ENCODE measurements at regions not wholly inside any gene's neighbourhood (a gene's known extent, or its start where the extent isn't known, plus 50 kb on each side); places are given as distances from the start of the nearest gene placed in this dataset.

- H2AFZ ChIP-seq (ENCODE audit: low read depth), result no peak overlapping the region; the same call in 1 of the 2 replicates
- no peaks in the 10 kb centered on the region for H3K9me2 ChIP-seq
- no peak overlapping the region for H3K4me3 ChIP-seq (ENCODE audit: low read depth in 2 of 2, low read length in 1 of 2)
- no peaks in the 10 kb centered on the region for H3K79me2 ChIP-seq (ENCODE audit: insufficient read depth)
- no peaks in the 10 kb centered on the region for H3F3A ChIP-seq (replicated peaks; ENCODE audit: insufficient read depth)
- ChIA-PET POLR2A (no interaction called here), CTCF (no interaction called here)
- H3K9ac ChIP-seq, result no peak overlapping the region
- no peaks in the 10 kb centered on the region for H4K20me1 ChIP-seq (ENCODE audit: insufficient read depth)
- no peaks in the 10 kb centered on the region for H3K27me3 ChIP-seq (ENCODE audit: insufficient read depth)
- no peak overlapping the region for H3K27ac ChIP-seq (ENCODE audit: low read depth in 2 of 2, low read length in 1 of 2)
- H3K9me3 ChIP-seq, result no peaks in the 10 kb centered on the region
- H3K4me1 ChIP-seq (ENCODE audit: control insufficient read depth in 1 of 2, insufficient read depth in 2 of 2, low read depth in 1 of 2, low read length in 1 of 2), result no peaks in the 10 kb centered on the region
- DNase-seq, result no peak
- no peaks in the 10 kb centered on the region for H3K36me3 ChIP-seq (replicated peaks in 1 of 2; ENCODE audit: control insufficient read depth in 1 of 2, insufficient read depth in 2 of 2, low read length in 1 of 2)
- H3K4me2 ChIP-seq, result no peak overlapping the region
- no peak for TF ChIP-seq FOXJ3 (CRISPR knock-in tag; IDR thresholded peaks at IDR 0.05)
- TF ChIP-seq TEAD4 (IDR thresholded peaks at IDR 0.05; ENCODE audit: borderline replicate concordance, insufficient read depth), result no peak
- TF ChIP-seq GATA2 (CRISPR knock-in tag; IDR thresholded peaks at IDR 0.05), result no peak
- TF ChIP-seq PBX3 (IDR thresholded peaks at IDR 0.05), result no peak
These were observed 484.9 kb downstream of the METTL4 start for GRCh38 chr18:2086439-2086838.

GRCh38 chr18:2087877-2088673 is 483.2 kb downstream of the METTL4 start:
- H3K9me3 ChIP-seq, result no peaks in the 10 kb centered on the region
- no peaks in the 10 kb centered on the region for H4K20me1 ChIP-seq (ENCODE audit: insufficient read depth)
- H3K9ac ChIP-seq, result no peak overlapping the region
- H3K27me3 ChIP-seq (ENCODE audit: insufficient read depth), result no peaks in the 10 kb centered on the region
- H3K79me2 ChIP-seq (ENCODE audit: insufficient read depth), result no peaks in the 10 kb centered on the region
- no peak for DNase-seq
- no peaks in the 10 kb centered on the region for H3K9me2 ChIP-seq
- 11% methylated on average over 5 of the region's 5 CpGs for WGBS (ENCODE audit: low lambda C conversion rate)
- H3K36me3 ChIP-seq (replicated peaks in 1 of 2; ENCODE audit: control insufficient read depth in 1 of 2, insufficient read depth in 2 of 2, low read length in 1 of 2), result no peaks in the 10 kb centered on the region
- H3F3A ChIP-seq (replicated peaks; ENCODE audit: insufficient read depth), result no peaks in the 10 kb centered on the region
- TF ChIP-seq ELF1 (IDR thresholded peaks at IDR 0.05) (no peak), CTCF (IDR thresholded peaks at IDR 0.05) (no peak), YY1 (IDR thresholded peaks at IDR 0.05; ENCODE audit: low read depth) (no peak), MXI1 (IDR thresholded peaks at IDR 0.05; ENCODE audit: low read depth, low read length) (no peak), FOXM1 (IDR thresholded peaks at IDR 0.05; ENCODE audit: low read depth) (no peak), NRF1 (IDR thresholded peaks at IDR 0.05; ENCODE audit: low read depth, low read length) (no peak), JUND (IDR thresholded peaks at IDR 0.05) (no peak), GABPA (IDR thresholded peaks at IDR 0.05; ENCODE audit: low read depth) (no peak), FOSL2 (IDR thresholded peaks at IDR 0.05; ENCODE audit: borderline replicate concordance, low read depth) (no peak), RCOR1 (IDR thresholded peaks at IDR 0.05; ENCODE audit: low read length) (no peak), RFX5 (IDR thresholded peaks at IDR 0.05; ENCODE audit: low read length) (no peak)
- no peaks in the 10 kb centered on the region for H3K4me1 ChIP-seq (ENCODE audit: control insufficient read depth in 1 of 2, insufficient read depth in 2 of 2, low read depth in 1 of 2, low read length in 1 of 2)
- H3K4me2 ChIP-seq, result no peak overlapping the region
- ChIA-PET POLR2A (no interaction called here), CTCF (no interaction called here)
- H3K4me3 ChIP-seq (ENCODE audit: low read depth in 2 of 2, low read length in 1 of 2), result no peak overlapping the region
- H3K27ac ChIP-seq (ENCODE audit: low read depth in 2 of 2, low read length in 1 of 2), result no peak overlapping the region
- H2AFZ ChIP-seq (ENCODE audit: low read depth), result no peak overlapping the region

Measured in SK-N-SH (cell line).